ENCODE measurements at regions not wholly inside any gene's neighbourhood (a gene's known extent, or its start where the extent isn't known, plus 50 kb on each side); places are given as distances from the start of the nearest gene placed in this dataset.

GRCh38 chr13:40063278-40063698 is 407.8 kb downstream of the COG6 start:
- POLR2A ChIA-PET, result no interaction called here
- Histone ChIP-seq H3K9me3 (ENCODE audit: control insufficient read depth, insufficient read depth, low read depth, low read length) (no peaks in the 10 kb centered on the region), H3K4me1 (ENCODE audit: control insufficient read depth, insufficient read depth, low read length) (peaks cover 12% of the 10 kb centered on the region), H3K36me3 (ENCODE audit: control insufficient read depth in 2 of 2, insufficient read depth in 1 of 2, low read length in 2 of 2) (no peaks in the 10 kb centered on the region), H3K4me3 (ENCODE audit: low read depth, low read length) (no peak overlapping the region), H3K27ac (ENCODE audit: extremely low read depth, low read depth, low read length) (no peak overlapping the region)
- CTCF ChIA-PET, result interaction anchor here (0.7 kb wide), 1 partner anchor 28 kb away, joined by 4 read pairs; no protein-coding TSS in a partner anchor
- TF ChIP-seq ZNF18 (tag by site-specific recombination; IDR thresholded peaks at IDR 0.05), result no peak
- no peak for TF ChIP-seq ZNF274 (IDR thresholded peaks at IDR 0.05; ENCODE audit: low read length)
- TF ChIP-seq ZNF274 (tag by site-specific recombination; IDR thresholded peaks at IDR 0.05; ENCODE audit: borderline replicate concordance), result no peak
- no peak for TF ChIP-seq ZNF561 (tag by site-specific recombination; IDR thresholded peaks at IDR 0.05; ENCODE audit: borderline replicate concordance)
- no peak for TF ChIP-seq ZNF501 (tag by site-specific recombination; IDR thresholded peaks at IDR 0.05)
- TF ChIP-seq PRDM1 (tag by site-specific recombination; IDR thresholded peaks at IDR 0.05), result no peak
- TF ChIP-seq, protein P1, sequence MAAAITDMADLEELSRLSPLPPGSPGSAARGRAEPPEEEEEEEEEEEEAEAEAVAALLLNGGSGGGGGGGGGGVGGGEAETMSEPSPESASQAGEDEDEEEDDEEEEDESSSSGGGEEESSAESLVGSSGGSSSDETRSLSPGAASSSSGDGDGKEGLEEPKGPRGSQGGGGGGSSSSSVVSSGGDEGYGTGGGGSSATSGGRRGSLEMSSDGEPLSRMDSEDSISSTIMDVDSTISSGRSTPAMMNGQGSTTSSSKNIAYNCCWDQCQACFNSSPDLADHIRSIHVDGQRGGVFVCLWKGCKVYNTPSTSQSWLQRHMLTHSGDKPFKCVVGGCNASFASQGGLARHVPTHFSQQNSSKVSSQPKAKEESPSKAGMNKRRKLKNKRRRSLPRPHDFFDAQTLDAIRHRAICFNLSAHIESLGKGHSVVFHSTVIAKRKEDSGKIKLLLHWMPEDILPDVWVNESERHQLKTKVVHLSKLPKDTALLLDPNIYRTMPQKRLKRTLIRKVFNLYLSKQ (tag by site-specific recombination; IDR thresholded peaks at IDR 0.05; ENCODE audit: borderline replicate concordance), result no peak
- TF ChIP-seq FEZF1 (tag by site-specific recombination; IDR thresholded peaks at IDR 0.05), result no peak
- no peak for TF ChIP-seq TSHZ1 (tag by site-specific recombination; IDR thresholded peaks at IDR 0.05; ENCODE audit: borderline replicate concordance)
- no peak for TF ChIP-seq ZFP3 (tag by site-specific recombination; IDR thresholded peaks at IDR 0.05; ENCODE audit: low read depth)
- TF ChIP-seq, protein P2, sequence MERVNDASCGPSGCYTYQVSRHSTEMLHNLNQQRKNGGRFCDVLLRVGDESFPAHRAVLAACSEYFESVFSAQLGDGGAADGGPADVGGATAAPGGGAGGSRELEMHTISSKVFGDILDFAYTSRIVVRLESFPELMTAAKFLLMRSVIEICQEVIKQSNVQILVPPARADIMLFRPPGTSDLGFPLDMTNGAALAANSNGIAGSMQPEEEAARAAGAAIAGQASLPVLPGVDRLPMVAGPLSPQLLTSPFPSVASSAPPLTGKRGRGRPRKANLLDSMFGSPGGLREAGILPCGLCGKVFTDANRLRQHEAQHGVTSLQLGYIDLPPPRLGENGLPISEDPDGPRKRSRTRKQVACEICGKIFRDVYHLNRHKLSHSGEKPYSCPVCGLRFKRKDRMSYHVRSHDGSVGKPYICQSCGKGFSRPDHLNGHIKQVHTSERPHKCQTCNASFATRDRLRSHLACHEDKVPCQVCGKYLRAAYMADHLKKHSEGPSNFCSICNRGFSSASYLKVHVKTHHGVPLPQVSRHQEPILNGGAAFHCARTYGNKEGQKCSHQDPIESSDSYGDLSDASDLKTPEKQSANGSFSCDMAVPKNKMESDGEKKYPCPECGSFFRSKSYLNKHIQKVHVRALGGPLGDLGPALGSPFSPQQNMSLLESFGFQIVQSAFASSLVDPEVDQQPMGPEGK (tag by site-specific recombination; IDR thresholded peaks at IDR 0.05), result no peak

GRCh38 chr13:40063703-40064102 is 408.2 kb downstream of the COG6 start:
- no peak overlapping the region for H3K4me3 ChIP-seq (ENCODE audit: low read depth, low read length)
- POLR2A ChIA-PET, result no interaction called here
- CTCF ChIA-PET, result no interaction called here
- 0 out of 2 replicates have a peak overlapping the region, but pooled peaks have one; percentile 9 for H3K27ac ChIP-seq (ENCODE audit: extremely low read depth, low read depth, low read length)
- H3K36me3 ChIP-seq (ENCODE audit: control insufficient read depth in 2 of 2, insufficient read depth in 1 of 2, low read length in 2 of 2), result no peaks in the 10 kb centered on the region
- H3K4me1 ChIP-seq (ENCODE audit: control insufficient read depth, insufficient read depth, low read length), result peaks cover 12% of the 10 kb centered on the region
- H3K9me3 ChIP-seq (ENCODE audit: control insufficient read depth, insufficient read depth, low read depth, low read length), result no peaks in the 10 kb centered on the region
- TF ChIP-seq, protein P3, sequence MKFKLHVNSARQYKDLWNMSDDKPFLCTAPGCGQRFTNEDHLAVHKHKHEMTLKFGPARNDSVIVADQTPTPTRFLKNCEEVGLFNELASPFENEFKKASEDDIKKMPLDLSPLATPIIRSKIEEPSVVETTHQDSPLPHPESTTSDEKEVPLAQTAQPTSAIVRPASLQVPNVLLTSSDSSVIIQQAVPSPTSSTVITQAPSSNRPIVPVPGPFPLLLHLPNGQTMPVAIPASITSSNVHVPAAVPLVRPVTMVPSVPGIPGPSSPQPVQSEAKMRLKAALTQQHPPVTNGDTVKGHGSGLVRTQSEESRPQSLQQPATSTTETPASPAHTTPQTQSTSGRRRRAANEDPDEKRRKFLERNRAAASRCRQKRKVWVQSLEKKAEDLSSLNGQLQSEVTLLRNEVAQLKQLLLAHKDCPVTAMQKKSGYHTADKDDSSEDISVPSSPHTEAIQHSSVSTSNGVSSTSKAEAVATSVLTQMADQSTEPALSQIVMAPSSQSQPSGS (tag by site-specific recombination; IDR thresholded peaks at IDR 0.05; ENCODE audit: low read depth), result no peak
- TF ChIP-seq TSHZ1 (tag by site-specific recombination; IDR thresholded peaks at IDR 0.05; ENCODE audit: borderline replicate concordance) (no peak), ZNF513 (tag by site-specific recombination; IDR thresholded peaks at IDR 0.05) (no peak)
- TF ChIP-seq, protein P4, sequence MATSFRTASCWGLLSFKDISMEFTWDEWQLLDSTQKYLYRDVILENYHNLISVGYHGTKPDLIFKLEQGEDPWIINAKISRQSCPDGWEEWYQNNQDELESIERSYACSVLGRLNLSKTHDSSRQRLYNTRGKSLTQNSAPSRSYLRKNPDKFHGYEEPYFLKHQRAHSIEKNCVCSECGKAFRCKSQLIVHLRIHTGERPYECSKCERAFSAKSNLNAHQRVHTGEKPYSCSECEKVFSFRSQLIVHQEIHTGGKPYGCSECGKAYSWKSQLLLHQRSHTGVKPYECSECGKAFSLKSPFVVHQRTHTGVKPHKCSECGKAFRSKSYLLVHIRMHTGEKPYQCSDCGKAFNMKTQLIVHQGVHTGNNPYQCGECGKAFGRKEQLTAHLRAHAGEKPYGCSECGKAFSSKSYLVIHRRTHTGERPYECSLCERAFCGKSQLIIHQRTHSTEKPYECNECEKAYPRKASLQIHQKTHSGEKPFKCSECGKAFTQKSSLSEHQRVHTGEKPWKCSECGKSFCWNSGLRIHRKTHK (tag by site-specific recombination; IDR thresholded peaks at IDR 0.05), result no peak
